HepG2 (cell line): ENCODE measurements at regions not wholly inside any gene's neighbourhood (a gene's known extent, or its start where the extent isn't known, plus 50 kb on each side); places are given as distances from the start of the nearest gene placed in this dataset.

Source experiments
- CC2D1A ChIP-seq: sonication (generic); formaldehyde crosslinking; IDR thresholded peaks from 2 replicates; pipeline ENCODE4 v1.8.1; 2023; ENCODE audit warnings: mild to moderate bottlenecking, missing genetic modification reagents
- CTCF ChIP-seq: sonication (generic); formaldehyde crosslinking; IDR thresholded peaks from 2 replicates; pipeline ENCODE4 v1.5.0; 2020; ENCODE audit warnings: mild to moderate bottlenecking, missing genetic modification reagents, moderate library complexity
- EZH2 ChIP-seq: conservative IDR thresholded peaks from 2 replicates; pipeline ENCODE4 v1.6.1; 2012; ENCODE audit warnings: mild to moderate bottlenecking, low read depth, low read length, moderate library complexity
- GABPA ChIP-seq, 2 experiments: IDR thresholded peaks; 2 replicates each; pipeline ENCODE4 v1.6.1; 2011 to 2016; ENCODE audit warnings: low read depth in 2 of 2, low read length in 1 of 2, missing biosample characterization in 1 of 2, missing genetic modification characterization in 1 of 2
- GATAD2A ChIP-seq: IDR thresholded peaks from 2 replicates; pipeline ENCODE4 v1.6.1; 2016
- IKZF1 ChIP-seq: fragments of 450-650 bp; IDR thresholded peaks from 2 replicates; pipeline ENCODE4 v1.7.1; 2016
- POLR2A ChIP-seq, 2 experiments: IDR thresholded peaks; 2 replicates each; pipeline ENCODE4 v1.6.1; 2011; ENCODE audit warnings: low read depth in 2 of 2, low read length in 2 of 2, mild to moderate bottlenecking in 1 of 2, moderate library complexity in 1 of 2; ENCODE audit not compliant: insufficient read depth in 1 of 2
- PREB ChIP-seq: sonication (generic); formaldehyde crosslinking; IDR thresholded peaks from 2 replicates; pipeline ENCODE4 v1.4.0; 2020; ENCODE audit warnings: missing genetic modification reagents
- REPIN1 ChIP-seq: sonication (generic); formaldehyde crosslinking; IDR thresholded peaks from 2 replicates; pipeline ENCODE4 v1.8.0; 2022; ENCODE audit warnings: missing genetic modification reagents, low read depth, mild to moderate bottlenecking, borderline replicate concordance
- ZNF558 ChIP-seq: sonication (generic); formaldehyde crosslinking; IDR thresholded peaks from 2 replicates; pipeline ENCODE4 v1.9.0; 2022; ENCODE audit warnings: mild to moderate bottlenecking, missing genetic modification reagents, borderline replicate concordance
- ZNF710 ChIP-seq: sonication (generic); formaldehyde crosslinking; IDR thresholded peaks from 2 replicates; pipeline ENCODE4 v1.5.0; 2020; ENCODE audit warnings: mild to moderate bottlenecking, missing genetic modification reagents, borderline replicate concordance
- TF ChIP-seq, protein P1 (sequence below): sonication (generic); formaldehyde crosslinking; IDR thresholded peaks from 2 replicates; pipeline ENCODE4 v1.4.0; 2020; ENCODE audit warnings: missing genetic modification reagents, borderline replicate concordance
- TF ChIP-seq, protein P2 (sequence below): sonication (generic); formaldehyde crosslinking; IDR thresholded peaks from 2 replicates; pipeline ENCODE4 v1.4.0; 2020; ENCODE audit warnings: missing genetic modification reagents

- TF ChIP-seq PREB (CRISPR knock-in tag) (no peak), REPIN1 (no peak), EZH2 (no peak), CTCF (CRISPR knock-in tag) (no peak), IKZF1 (no peak), POLR2A (IDR thresholded peaks at IDR 0.05; ENCODE audit: insufficient read depth in 1 of 2, low read depth in 2 of 2, low read length in 2 of 2) (no peak), ZNF558 (CRISPR knock-in tag) (no peak), CC2D1A (CRISPR knock-in tag) (no peak), GATAD2A (CRISPR knock-in tag) (no peak), GABPA (IDR thresholded peaks at IDR 0.05; ENCODE audit: low read depth, low read length) (no peak), GABPA (CRISPR knock-in tag; IDR thresholded peaks at IDR 0.05; ENCODE audit: low read depth) (no peak), ZNF710 (CRISPR knock-in tag) (no peak)
- TF ChIP-seq, protein P1, sequence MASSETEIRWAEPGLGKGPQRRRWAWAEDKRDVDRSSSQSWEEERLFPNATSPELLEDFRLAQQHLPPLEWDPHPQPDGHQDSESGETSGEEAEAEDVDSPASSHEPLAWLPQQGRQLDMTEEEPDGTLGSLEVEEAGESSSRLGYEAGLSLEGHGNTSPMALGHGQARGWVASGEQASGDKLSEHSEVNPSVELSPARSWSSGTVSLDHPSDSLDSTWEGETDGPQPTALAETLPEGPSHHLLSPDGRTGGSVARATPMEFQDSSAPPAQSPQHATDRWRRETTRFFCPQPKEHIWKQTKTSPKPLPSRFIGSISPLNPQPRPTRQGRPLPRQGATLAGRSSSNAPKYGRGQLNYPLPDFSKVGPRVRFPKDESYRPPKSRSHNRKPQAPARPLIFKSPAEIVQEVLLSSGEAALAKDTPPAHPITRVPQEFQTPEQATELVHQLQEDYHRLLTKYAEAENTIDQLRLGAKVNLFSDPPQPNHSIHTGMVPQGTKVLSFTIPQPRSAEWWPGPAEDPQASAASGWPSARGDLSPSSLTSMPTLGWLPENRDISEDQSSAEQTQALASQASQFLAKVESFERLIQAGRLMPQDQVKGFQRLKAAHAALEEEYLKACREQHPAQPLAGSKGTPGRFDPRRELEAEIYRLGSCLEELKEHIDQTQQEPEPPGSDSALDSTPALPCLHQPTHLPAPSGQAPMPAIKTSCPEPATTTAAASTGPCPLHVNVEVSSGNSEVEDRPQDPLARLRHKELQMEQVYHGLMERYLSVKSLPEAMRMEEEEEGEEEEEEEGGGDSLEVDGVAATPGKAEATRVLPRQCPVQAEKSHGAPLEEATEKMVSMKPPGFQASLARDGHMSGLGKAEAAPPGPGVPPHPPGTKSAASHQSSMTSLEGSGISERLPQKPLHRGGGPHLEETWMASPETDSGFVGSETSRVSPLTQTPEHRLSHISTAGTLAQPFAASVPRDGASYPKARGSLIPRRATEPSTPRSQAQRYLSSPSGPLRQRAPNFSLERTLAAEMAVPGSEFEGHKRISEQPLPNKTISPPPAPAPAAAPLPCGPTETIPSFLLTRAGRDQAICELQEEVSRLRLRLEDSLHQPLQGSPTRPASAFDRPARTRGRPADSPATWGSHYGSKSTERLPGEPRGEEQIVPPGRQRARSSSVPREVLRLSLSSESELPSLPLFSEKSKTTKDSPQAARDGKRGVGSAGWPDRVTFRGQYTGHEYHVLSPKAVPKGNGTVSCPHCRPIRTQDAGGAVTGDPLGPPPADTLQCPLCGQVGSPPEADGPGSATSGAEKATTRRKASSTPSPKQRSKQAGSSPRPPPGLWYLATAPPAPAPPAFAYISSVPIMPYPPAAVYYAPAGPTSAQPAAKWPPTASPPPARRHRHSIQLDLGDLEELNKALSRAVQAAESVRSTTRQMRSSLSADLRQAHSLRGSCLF (CRISPR knock-in tag) = no peak
- TF ChIP-seq, protein P2, sequence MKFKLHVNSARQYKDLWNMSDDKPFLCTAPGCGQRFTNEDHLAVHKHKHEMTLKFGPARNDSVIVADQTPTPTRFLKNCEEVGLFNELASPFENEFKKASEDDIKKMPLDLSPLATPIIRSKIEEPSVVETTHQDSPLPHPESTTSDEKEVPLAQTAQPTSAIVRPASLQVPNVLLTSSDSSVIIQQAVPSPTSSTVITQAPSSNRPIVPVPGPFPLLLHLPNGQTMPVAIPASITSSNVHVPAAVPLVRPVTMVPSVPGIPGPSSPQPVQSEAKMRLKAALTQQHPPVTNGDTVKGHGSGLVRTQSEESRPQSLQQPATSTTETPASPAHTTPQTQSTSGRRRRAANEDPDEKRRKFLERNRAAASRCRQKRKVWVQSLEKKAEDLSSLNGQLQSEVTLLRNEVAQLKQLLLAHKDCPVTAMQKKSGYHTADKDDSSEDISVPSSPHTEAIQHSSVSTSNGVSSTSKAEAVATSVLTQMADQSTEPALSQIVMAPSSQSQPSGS (CRISPR knock-in tag) = no peak
Observed at GRCh38 chr4:25564836-25565235, 90.8 kb upstream of the SLC34A2 start.
